ENCODE measurements at regions not wholly inside any gene's neighbourhood (a gene's known extent, or its start where the extent isn't known, plus 50 kb on each side); places are given as distances from the start of the nearest gene placed in this dataset.
"Not testable (repeated sequence)": the region's sequence is repeated elsewhere in the genome, so short reads cannot be mapped to it uniquely, and the experiment has no call there.

DNA sequence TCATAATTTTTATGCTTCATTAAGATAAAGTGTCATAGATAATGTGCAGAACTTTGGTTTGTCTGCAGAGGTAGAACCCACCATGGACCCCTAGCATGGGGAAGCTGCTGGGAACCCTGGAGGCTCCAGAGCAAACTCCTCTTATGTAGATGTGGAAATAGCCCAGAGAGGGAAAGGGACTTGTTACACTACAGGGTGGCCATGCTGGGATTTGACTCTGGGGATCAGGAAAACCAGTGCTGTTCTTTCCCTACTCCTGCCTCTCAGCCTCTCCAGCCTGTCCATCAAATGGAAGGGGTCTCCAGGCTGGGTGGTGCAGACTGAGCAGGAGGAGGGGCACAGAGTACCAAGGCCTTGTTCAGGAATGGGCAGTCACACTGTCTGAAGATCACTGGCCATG, 54.2 kb downstream of the MSX1 start:
- DNase-seq (ENCODE audit: low spot score) (no peak), FAIRE-seq (no peak)

DNA sequence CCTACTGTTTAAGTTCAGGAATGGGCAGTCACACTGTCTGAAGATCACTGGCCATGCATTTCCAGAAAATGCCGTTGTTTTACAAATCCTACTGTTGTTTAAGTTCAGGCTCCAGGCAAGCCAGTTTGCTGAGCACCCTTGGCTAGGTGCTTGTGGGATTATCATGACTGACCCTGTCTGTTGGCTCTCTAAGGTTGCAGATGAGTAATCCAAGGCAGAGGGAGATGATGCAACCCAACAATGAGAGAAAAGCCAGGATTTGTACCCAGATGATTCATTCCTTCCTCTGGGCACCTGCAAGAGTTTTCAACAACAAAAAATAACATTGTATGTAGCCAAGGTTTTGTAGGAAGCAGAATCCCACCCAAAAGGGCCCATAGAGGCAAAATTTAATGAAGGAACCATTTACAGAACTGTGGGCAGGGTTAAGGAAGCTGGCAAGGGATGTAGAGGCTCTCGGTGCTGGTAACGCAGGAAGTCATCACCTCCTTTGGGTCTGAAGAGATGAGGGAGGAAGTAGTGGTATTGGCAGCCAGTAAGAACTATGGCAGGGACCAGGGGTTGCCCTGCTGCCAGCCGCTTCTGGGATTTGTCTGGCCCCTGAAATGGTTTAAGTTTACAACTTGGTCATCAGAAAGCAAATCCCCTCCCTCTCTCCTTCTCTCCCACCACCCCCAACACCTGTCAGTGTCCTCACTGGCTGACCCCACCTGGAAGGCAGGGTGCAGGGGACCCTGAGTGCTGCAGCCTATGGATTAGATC, 54.8 kb downstream of the MSX1 start:
- peak; percentile 73 for DNase-seq (ENCODE audit: low spot score)
- no peak for FAIRE-seq

DNA sequence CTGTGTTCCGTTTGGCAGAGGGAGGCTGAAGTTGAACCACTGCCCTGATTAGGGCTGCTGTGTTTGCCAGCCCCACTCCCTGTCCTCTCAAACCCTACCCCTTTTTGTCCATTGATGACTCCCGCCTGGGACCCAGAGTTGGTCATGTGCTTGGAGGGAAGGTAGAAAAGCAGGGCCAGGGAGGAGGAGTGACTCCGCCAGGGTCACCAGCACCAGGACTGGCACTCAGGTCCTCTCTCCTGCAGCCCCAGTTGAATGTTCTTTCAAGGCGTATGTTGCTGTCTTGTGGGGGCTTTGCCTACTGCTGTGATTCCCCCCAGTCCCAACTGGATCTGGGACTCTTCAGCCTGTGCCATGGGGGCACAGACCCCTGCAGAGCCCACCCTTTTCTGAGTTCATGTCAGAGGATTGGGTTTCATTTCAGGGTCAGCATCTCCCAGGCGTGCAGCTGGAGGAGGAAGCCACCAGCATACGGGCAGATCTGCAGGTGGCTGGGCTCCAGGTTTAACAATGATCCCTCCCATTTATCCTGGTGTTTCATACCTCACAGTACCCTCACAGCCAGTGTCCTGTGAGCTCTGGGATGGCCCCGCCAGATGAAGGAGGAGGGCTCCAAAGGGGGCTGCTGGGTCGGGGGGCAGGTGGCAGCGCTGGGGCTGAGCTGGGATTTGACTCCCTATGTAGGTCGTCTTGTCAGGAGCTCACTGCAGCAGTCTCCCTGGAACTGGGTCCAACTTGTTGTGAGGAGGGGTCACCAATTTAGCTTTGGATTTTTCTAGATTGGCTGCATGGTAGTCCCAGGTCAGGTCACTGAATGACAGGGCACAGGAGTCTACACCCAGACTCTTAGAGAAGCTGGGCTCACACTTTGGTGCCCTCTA, 55.7 kb downstream of the MSX1 start:
- no peak for FAIRE-seq
- DNase-seq (ENCODE audit: low spot score): no peak

DNA sequence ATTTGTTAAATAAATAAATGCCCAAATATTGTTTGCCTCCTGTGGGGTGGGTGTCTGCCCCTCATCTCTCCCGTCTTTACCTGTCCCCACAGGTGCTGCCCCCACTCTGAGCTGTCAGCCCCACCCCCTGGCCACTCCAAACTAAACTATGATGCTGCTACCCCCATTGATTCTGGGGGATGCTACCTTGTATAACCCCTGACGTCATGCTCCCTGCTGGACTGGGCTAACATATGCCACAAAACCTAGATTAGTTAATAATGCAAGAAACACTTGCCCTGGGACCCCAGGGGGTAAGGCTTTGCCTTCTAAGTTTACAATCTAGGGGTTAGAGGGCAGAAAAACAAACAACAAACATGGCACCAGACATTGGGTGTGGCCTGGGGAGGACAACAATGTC, 58.6 kb downstream of the MSX1 start:
- FAIRE-seq (no peak), DNase-seq (ENCODE audit: low spot score) (no peak)

DNA sequence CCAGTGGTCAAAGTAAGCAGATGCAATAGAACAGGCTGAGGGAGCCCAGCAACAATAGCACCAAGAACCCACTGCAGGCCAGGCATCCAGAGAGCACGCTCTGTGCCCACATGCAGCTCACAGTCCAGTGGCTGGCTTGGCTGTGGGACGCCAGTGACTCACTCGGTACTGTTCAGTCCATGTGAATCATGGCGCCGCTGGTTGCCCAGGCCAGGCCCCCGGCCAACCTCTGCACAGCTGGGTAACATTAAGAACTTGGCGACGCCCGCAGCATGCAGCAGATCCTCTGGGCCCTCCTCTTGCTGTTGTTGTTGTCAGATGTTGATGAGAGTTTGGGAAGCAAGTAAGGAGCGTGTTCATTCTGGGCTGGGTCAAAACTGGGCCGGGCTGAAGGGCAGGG, 60.5 kb downstream of the MSX1 start:
- FAIRE-seq (no peak), DNase-seq (ENCODE audit: low spot score) (no peak)

DNA sequence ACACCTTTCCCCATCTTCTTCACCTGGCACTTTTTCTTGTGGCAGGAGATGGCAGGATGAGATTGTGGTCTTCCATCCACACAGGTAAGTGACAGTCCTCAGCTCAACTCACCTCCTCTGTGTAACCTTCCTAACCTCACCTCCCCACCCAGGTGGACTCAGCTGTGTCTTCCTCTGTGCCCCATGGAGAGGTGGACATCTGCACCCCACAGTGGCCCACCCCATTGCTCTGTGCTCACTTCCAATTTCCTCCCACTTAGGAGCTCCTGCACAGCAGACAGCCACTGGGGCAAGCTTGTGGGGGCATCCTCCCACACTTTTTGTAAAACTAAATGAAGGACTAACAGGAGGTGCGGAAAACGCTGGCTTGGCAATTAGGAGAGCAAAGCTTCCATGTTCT, 61.6 kb downstream of the MSX1 start:
- FAIRE-seq (no peak), DNase-seq (ENCODE audit: low spot score) (no peak)

DNA sequence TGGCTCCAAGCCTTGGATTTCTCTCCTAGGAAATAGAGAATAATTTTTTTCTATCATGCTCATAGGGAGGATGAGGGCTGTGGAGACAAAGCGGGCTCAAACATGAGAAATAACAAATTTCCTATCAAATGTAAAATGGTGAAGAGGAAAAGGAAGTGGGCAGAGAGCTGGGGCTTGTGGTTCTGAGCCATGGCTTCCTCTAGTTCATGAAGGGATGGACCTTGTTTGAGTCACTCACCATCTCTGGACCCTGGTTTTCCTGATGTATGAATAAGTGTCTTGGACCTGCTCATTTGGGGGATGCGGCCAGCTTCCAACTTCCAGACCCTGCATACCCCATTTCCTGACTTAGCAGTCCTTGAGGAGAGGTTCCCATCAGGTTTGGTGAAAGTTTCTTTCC, 63.0 kb downstream of the MSX1 start:
- DNase-seq (ENCODE audit: low spot score) (no peak), FAIRE-seq (no peak)

DNA sequence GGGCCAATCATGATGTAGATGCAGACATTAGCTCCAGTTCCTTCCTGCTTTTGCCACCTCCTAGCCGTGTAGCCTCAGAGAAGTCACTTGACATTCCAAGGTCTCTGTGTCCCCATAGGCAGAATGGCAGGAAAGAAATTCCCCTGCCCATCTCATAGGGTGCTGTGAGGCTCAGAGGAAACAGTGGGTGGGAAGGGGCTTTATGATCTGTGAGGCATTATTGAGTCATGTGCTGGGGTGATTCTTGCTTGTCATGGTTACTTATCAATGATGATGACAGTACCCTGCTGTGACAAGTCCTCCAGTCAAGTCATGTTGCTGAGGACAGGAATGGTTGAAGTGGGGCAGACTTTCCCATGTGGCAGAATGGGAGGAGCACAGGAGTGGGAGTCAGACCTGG, 63.7 kb downstream of the MSX1 start:
- no peak for FAIRE-seq

DNA sequence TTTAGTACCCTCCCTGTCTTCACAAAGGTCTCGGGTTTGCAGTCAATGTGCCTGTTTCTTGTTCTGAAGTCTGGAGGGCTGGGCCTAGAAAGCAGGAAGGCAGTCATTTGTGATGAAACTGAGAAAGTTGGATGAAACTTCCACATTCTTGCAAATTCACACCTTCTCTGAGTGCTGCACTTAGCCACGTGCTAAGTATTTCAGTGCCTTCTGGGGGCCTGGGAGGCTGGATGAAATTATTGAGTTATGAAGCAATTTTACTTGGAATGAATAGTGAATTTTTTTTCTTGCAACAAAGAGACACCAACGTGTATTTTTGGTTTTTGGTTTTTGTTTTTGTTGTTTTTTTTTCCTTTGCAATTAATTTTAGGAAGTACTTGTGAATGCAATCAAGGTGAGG, 71.2 kb downstream of the MSX1 start:
- DNase-seq (ENCODE audit: low spot score) (no peak), FAIRE-seq (no peak)

More for the DNA sequence above, 63.7 kb downstream of the MSX1 start:
- no peak for DNase-seq (ENCODE audit: low spot score)

DNA sequence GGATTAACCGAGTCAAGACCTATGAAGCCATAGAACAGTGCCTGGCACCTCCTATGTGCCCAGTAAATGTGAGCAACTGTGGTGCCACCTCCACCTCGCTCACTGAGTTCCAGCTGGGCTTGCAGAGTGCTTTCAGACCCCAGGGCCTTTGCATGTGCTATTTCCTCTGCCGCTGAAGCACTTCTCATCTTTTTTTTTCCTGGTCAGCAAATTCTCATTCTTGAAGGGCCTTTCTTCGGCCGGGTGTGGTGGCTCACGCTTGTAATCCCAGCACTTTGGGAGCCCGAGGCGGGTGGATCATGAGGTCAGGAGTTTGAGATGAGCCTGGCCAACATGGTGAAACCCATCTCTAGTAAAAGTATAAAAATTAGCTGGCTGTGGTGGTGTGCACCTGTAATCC, 76.5 kb downstream of the MSX1 start:
- DNase-seq (ENCODE audit: low spot score) (no peak), FAIRE-seq (no peak)

DNA sequence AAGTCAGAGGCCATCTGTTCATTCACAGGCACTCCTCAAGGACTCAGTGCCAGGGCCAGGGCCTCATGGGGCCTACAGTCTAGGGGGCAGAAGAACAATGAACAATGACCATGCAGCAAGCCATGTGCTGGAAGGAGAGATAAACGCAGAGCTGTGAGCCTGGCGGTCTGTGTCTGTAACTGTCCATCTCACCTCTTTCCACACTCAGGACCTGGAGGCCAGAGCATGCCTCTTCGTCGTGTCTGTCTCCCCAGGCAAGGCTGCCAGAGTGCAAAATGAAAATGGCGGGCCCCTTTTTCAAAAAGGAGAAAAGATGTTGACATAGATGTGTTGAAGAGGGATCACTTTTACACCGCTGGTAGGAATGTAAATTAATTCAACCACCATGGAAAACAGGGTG, 78.5 kb downstream of the MSX1 start:
- FAIRE-seq (no peak), DNase-seq (ENCODE audit: low spot score) (no peak)

DNA sequence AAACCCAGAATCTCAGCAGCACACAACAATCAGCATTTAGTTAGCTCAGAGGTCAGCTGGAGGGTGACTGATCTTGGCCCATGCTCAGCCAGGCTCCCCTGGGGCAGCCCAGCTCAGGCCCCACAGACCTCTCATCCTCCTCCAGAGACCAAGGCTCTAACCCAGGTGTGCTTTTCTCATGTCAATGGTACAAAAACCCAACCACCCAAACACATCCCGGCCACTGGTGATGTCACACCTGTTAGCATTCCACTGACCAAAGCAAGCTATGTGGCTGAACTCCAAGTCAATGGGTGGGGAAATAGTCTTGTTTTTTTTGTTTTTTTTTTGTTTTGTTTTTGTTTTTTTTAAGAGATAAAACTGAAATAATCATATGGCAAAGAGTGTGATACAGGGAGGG, 77.5 kb downstream of the CYTL1 start:
- no peak for FAIRE-seq
- no peak for DNase-seq (ENCODE audit: low spot score)

DNA sequence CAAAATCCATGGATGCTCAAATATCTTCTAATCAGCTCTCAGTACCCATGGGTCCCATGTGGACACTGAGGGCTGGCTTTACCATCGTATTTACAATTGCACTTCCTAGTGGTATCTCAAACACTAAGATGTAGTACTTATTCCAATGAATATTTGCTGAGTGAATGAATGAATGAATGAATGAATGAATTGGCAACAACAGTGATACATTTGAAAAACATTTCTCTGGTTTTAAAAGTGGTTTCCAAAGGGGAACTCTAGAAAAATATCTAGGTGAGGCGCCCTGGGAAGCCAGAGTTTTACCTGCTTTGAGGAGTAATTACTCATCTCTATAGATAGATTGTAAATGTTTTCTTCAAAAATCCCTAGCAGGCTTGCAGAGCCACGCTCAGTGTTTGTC, 76.6 kb downstream of the CYTL1 start:
- DNase-seq (ENCODE audit: low spot score): no peak
- FAIRE-seq: no peak

DNA sequence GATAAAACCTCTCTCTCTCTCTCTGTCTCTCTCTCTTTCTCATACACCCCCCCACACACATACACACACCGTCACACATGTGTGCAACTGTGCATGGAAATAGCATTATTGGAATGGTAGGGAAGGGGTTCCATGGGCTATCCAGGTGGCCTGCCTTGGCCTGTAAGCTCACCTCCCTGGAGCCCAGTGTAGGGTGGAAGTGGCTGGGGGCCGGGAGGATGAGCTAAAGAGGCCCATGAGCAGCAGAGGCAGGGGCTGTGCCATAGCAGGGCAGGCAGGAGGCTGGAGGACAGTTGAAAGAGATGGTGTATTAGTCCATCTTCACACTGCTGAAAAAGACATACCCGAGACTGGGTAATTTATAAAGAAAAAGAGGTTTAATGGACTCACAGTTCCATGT, 74.2 kb downstream of the CYTL1 start:
- DNase-seq (ENCODE audit: low spot score): no peak
- no peak for FAIRE-seq

DNA sequence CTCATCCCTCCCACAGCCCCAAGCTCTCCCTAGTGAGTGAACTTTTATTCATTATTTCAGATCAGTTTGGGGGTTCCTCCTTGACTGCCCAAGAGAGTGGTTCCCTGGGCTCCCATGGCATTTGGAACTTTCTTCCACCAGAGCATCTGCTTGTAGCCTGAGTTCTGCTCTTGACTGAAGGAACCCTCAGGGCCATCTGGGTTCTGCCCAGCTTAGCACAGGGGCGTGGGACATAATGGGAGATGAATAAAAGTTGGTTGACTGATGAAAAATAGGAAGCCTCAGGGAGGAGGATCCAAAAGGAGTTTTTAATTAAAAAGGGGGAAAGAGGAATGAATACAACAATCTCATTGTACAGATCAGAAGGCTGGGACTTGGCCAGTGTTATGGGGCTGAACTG, 73.4 kb downstream of the CYTL1 start:
- DNase-seq (ENCODE audit: low spot score) (no peak), FAIRE-seq (no peak)

DNA sequence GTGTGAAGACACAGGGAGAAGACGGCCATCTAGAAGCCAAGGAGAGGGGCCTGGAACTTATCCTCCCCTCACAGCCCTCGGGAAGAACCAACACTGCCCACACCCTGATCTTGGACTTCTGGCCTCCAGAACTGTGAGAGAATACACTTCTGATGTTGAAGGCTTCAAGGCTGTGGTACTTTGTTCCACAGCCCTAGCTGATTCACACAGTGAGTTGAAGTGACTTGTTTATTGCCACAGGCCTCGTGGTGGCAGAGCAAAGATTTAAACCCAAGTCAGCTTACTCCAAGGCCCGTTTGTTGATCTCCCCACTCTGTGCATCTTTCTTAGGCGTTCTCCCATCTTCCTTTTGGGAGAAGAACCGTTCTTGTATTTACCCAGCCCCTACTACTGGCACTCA, 72.8 kb downstream of the CYTL1 start:
- FAIRE-seq (no peak), DNase-seq (ENCODE audit: low spot score) (no peak)

DNA sequence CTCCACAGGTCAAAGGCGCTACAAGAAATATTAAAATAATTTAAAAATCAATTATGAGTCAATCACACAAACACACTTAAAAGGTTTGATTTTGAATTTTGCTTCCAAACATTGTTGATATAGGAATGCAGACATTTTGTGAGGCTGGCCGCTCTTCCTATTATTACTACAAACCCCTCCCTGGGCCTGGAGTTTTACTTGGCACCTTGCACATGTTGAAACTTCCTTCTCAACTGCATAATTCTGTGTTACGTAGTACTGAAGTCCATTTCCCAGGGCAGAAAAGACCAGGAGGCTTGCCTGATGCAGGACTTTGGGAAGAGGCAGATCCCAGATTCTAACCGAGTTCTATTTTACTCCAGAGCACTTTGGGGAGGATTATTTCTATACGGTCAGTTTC, 71.5 kb downstream of the CYTL1 start:
- no peak for FAIRE-seq
- DNase-seq (ENCODE audit: low spot score): no peak

DNA sequence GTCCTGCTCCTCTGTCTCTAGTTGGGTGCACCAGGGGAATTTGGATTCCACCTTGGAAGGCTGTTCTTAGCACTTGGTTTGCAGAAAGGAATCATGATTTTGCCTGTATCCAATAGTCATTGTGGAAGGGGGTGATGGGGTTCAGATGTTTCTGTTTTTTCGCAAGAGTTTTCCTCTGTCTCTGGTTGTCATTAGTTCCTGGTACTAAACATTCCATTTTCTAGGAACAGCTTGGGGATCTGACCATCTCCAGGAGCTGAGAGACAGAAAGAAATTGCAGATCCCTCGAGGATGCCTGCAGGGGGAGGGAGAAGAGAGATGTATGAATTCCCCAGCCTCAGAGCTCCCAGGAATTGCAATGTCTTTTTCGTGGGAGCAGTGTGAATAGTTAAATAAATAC, 70.9 kb downstream of the CYTL1 start:
- FAIRE-seq (no peak), DNase-seq (ENCODE audit: low spot score) (no peak)

DNA sequence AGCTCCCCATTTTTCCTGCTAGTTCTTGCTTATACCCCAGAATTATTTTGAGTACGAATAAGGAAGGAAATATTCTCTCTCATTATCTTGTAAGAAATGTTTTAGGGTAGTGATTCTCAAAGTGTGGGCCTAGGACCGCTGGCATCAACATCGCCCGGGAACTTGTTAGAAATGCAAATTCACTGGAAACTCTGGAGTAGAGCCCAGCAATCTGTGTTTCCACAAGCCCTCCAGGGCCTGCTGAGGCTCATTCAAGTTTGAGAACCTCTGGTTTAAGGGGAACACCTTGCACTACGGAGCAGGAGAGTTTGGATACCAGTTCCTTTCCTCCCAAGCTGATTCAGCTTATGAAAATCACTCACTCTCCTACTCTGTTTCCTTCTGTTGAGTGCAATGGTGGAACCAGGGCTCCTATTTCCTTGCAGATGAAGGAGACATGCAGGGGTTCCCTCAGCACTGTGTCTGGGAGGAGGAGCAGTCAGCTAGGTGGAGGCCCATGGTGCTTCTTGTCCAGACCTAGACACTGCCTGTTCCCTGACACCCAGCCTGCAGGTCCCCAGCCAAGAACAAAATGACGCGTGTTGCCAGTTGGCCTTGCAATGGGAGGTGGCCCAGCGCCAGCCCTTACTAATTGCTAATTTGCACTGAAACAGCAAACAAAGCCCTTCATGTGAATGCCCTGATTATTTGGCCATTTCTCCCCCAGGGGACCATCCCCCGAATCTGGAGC, 68.5 kb downstream of the CYTL1 start:
- FAIRE-seq (no peak), DNase-seq (ENCODE audit: low spot score) (no peak)

DNA sequence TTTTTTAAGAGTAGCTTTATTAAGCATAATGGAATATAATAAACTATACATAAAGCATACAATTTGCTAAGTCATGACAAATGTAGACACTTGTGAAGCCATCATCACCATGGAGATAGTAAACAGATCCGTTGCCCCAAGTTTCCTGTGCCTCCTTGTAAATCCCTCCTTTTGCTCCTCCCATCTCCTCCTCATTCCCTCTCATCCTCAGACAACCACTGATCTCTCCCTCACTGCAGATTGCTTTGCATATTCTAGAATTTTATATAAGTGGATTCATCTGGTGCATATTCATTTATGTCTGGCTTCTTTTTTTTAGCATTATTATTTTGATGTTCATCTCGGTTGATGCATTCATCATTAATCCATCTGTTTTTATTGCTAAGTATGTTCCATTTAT, 67.0 kb downstream of the CYTL1 start:
- FAIRE-seq (no peak), DNase-seq (ENCODE audit: low spot score) (no peak)

DNA sequence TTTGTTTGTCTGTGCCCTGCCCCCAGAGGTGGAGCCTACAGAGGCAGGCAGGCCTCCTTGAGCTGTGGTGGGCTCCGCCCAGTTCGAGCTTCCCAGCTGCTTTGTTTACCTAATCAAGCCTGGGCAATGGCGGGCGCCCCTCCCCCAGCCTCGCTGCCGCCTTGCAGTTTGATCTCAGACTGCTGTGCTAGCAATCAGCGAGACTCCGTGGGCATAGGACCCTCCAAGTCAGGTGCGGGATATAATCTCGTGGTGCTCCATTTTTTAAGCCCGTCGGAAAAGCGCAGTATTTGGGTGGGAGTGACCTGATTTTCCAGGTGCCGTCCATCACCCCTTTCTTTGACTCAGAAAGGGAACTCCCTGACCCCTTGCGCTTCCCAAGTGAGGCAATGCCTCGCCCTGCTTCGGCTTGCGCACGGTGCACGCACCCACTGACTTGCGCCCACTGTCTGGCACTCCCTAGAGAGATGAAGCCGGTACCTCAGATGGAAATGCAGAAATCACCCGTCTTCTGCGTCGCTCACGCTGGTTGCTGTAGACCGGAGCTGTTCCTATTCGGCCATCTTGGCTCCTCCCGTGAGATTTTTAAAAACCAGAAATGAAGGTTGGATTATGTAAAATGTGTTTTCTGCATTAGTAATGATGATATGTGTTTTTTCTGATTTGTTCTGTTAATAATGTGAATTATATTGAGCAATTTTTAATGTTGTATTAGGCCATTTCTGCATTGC, 59.7 kb downstream of the CYTL1 start:
- not testable (repeated sequence) for DNase-seq (ENCODE audit: low spot score); FAIRE-seq

DNA sequence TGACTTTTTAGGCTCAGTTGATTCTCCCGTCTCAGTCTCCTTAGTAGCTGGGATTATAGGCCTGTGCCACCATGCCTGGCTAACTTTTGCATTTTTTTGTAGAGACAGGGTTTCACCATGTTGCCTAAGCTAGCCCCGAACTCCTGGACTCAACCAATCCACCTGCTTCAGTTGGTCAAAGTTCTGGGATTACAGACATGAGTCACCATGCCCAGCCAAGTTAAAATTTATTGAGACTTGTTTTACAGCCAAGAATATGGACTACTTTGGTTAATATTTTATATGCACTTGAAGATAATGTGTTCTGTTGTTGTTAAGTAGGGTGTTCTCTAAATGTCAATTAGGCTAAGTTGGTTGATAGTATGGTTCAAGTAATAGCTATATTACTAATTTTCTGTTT, 58.7 kb downstream of the CYTL1 start:
- DNase-seq (ENCODE audit: low spot score) (no peak), FAIRE-seq (no peak)
